ENCODE measurements at regions not wholly inside any gene's neighbourhood (a gene's known extent, or its start where the extent isn't known, plus 50 kb on each side); places are given as distances from the start of the nearest gene placed in this dataset.

GRCh38 chr4:152033621-152034020 is 272.8 kb upstream of the GATB start:
- no peaks in the 10 kb centered on the region for H3K36me3 ChIP-seq
- intact Hi-C loops (cut with DNase I; ENCODE audit: low total_unique reads), result no loop called here
- no peak overlapping the region for H3K27ac ChIP-seq
- no peak for DNase-seq
- TF ChIP-seq CTCF (IDR thresholded peaks at IDR 0.05), result no peak
- no peak for TF ChIP-seq POLR2A (IDR thresholded peaks at IDR 0.05)
- no peak overlapping the region for H3K4me3 ChIP-seq
- H3K9me3 ChIP-seq, result no peaks in the 10 kb centered on the region
- H3K4me1 ChIP-seq, result no peaks in the 10 kb centered on the region
- no peaks in the 10 kb centered on the region for H3K27me3 ChIP-seq

- intact Hi-C loops (cut with DNase I; ENCODE audit: low total_unique reads), result no loop called here
- H3K9me3 ChIP-seq, result no peaks in the 10 kb centered on the region
- no peak overlapping the region for H3K27ac ChIP-seq
- DNase-seq, result no peak
- TF ChIP-seq CTCF (IDR thresholded peaks at IDR 0.05) (no peak), POLR2A (IDR thresholded peaks at IDR 0.05) (no peak)
- no peaks in the 10 kb centered on the region for H3K27me3 ChIP-seq
- H3K36me3 ChIP-seq, result no peaks in the 10 kb centered on the region
- no peak overlapping the region for H3K4me3 ChIP-seq
- H3K4me1 ChIP-seq, result no peaks in the 10 kb centered on the region
Measured at GRCh38 chr4:152032722-152033131, 271.9 kb upstream of the GATB start.

GRCh38 chr4:152029631-152030030 is 268.8 kb upstream of the GATB start:
- H3K4me1 ChIP-seq, result no peaks in the 10 kb centered on the region
- H3K36me3 ChIP-seq, result no peaks in the 10 kb centered on the region
- TF ChIP-seq POLR2A (IDR thresholded peaks at IDR 0.05) (no peak), CTCF (IDR thresholded peaks at IDR 0.05) (no peak)
- intact Hi-C loops (cut with DNase I; ENCODE audit: low total_unique reads), result no loop called here
- H3K9me3 ChIP-seq, result no peaks in the 10 kb centered on the region
- H3K27ac ChIP-seq, result no peak overlapping the region
- no peak for DNase-seq
- no peaks in the 10 kb centered on the region for H3K27me3 ChIP-seq
- H3K4me3 ChIP-seq, result no peak overlapping the region

GRCh38 chr4:152028131-152028530 is 267.3 kb upstream of the GATB start:
- TF ChIP-seq CTCF (IDR thresholded peaks at IDR 0.05) (no peak), POLR2A (IDR thresholded peaks at IDR 0.05) (no peak)
- intact Hi-C loops (cut with DNase I; ENCODE audit: low total_unique reads), result no loop called here
- Histone ChIP-seq H3K4me1 (no peaks in the 10 kb centered on the region), H3K27me3 (no peaks in the 10 kb centered on the region), H3K9me3 (no peaks in the 10 kb centered on the region), H3K36me3 (no peaks in the 10 kb centered on the region), H3K4me3 (no peak overlapping the region), H3K27ac (no peak overlapping the region)
- no peak for DNase-seq

GRCh38 chr4:152024881-152025280 is 264.1 kb upstream of the GATB start:
- intact Hi-C loops (cut with DNase I; ENCODE audit: low total_unique reads), result no loop called here
- no peaks in the 10 kb centered on the region for H3K4me1 ChIP-seq
- H3K4me3 ChIP-seq, result no peak overlapping the region
- no peak overlapping the region for H3K27ac ChIP-seq
- DNase-seq, result no peak
- H3K36me3 ChIP-seq, result no peaks in the 10 kb centered on the region
- no peaks in the 10 kb centered on the region for H3K27me3 ChIP-seq
- TF ChIP-seq POLR2A (IDR thresholded peaks at IDR 0.05) (no peak), CTCF (IDR thresholded peaks at IDR 0.05) (no peak)
- H3K9me3 ChIP-seq, result no peaks in the 10 kb centered on the region
